Body of pancreas (tissue), 4 donors: ENCODE measurements at regions not wholly inside any gene's neighbourhood (a gene's known extent, or its start where the extent isn't known, plus 50 kb on each side); places are given as distances from the start of the nearest gene placed in this dataset.
A peak's percentile ranks its signal among the peaks of the same experiment; 100 is the strongest.

Experiments
- ATAC-seq: fragments of 150-250 bp; one replicate; pipeline ENCODE4 v1.9.1; 2016
- DNase-seq, 4 donors: peaks; one replicate each; pipeline ENCODE4 v3.0.0-alpha.2; 2019
- H3K27ac ChIP-seq, 4 donors: fragments of 200-600 bp; sonication (generic); 1 replicate in 3 of 4; 2 replicates in 1 of 4; pipeline versions ENCODE4 v1.5.1 to v1.6.1; 2016 to 2019; ENCODE audit warnings: mild to moderate bottlenecking in 1 of 4, mixed read lengths in 1 of 4, moderate library complexity in 1 of 4
- H3K27me3 ChIP-seq, 2 donors: fragments of 200-600 bp; sonication (generic); one replicate each; pipeline ENCODE4 v1.6.0; 2016; ENCODE audit warnings: mild to moderate bottlenecking in 1 of 2
- H3K36me3 ChIP-seq, 2 donors: fragments of 200-600 bp; sonication (generic); replicated peaks in 1 of 2; 2 replicates each; pipeline ENCODE4 v1.5.1; 2016; ENCODE audit warnings: low read depth in 2 of 2; ENCODE audit not compliant: insufficient read depth in 1 of 2
- H3K4me1 ChIP-seq: fragments of 200-600 bp; sonication (generic); one replicate; pipeline ENCODE4 v1.6.0; 2016
- H3K4me3 ChIP-seq, 2 donors: fragments of 200-600 bp; sonication (generic); 1 replicate in 1 of 2; 2 replicates in 1 of 2; pipeline ENCODE4 v1.5.1; 2016 to 2019
- H3K9me3 ChIP-seq, 3 donors: fragments of 200-600 bp; sonication (generic); 1 replicate in 2 of 3; 2 replicates in 1 of 3; pipeline ENCODE4 v1.5.1; 2016
- CTCF ChIP-seq, 7 experiments: fragments of 450-650 bp in 4 of 7; fragments of 200-600 bp in 3 of 7; sonication (generic) in 3 of 7; IDR thresholded peaks; one replicate each; pipeline ENCODE4 v1.5.1; 2016 to 2019; ENCODE audit warnings: antibody characterized with exemption in 7 of 7
- POLR2A ChIP-seq, 3 donors: fragments of 450-650 bp; IDR thresholded peaks; one replicate each; pipeline ENCODE4 v1.6.1; 2016; ENCODE audit warnings: antibody characterized with exemption in 3 of 3, mild to moderate bottlenecking in 2 of 3
- WGBS, 2 donors: methylation state at CpG; one replicate each; pipeline ENCODE4 v1.1.5; 2017; 5-methylcytosine and 5-hydroxymethylcytosine counted together
- intact Hi-C: fragments of 100-400 bp; cut with DNase I; formaldehyde crosslinking; loops from one replicate; pipeline ENCODE4 v1.15.1; 2023

GRCh38 chr9:82597241-82598203 is 465.4 kb downstream of the RASEF start:
- H3K27me3 ChIP-seq, result no peaks in the 10 kb centered on the region
- H3K36me3 ChIP-seq, result no peaks in the 10 kb centered on the region
- no peak for TF ChIP-seq POLR2A (IDR thresholded peaks at IDR 0.05)
- TF ChIP-seq CTCF (IDR thresholded peaks at IDR 0.05), result no peak
- H3K4me1 ChIP-seq, result peaks cover 55% of the 10 kb centered on the region
- no peaks in the 10 kb centered on the region for H3K9me3 ChIP-seq
- ATAC-seq (peak; percentile 79), DNase-seq (peak; percentile 20 to 56 (median 30))
- peak overlapping the region; percentile 80 to 86 (median 80) for H3K27ac ChIP-seq
- intact Hi-C loops, result no loop called here
- 24 to 34% methylated on average over 12 of the region's 12 CpGs for WGBS, 2 donors
- no peak overlapping the region for H3K4me3 ChIP-seq

GRCh38 chr9:82598241-82599039 is 464.5 kb downstream of the RASEF start:
- WGBS, 2 donors, result 24 to 41% methylated on average over 6 of the region's 6 CpGs
- Histone ChIP-seq H3K27me3 (no peaks in the 10 kb centered on the region), H3K27ac (peak overlapping the region; percentile 80 to 86 (median 80)), H3K4me1 (peaks cover 57% of the 10 kb centered on the region), H3K9me3 (no peaks in the 10 kb centered on the region), H3K36me3 (no peaks in the 10 kb centered on the region), H3K4me3 (no peak overlapping the region)
- ATAC-seq (peak; percentile 7), DNase-seq (no peak)
- TF ChIP-seq CTCF (IDR thresholded peaks at IDR 0.05) (no peak), POLR2A (IDR thresholded peaks at IDR 0.05) (no peak)
- intact Hi-C loops, result no loop called here

- peaks cover 67% of the 10 kb centered on the region for H3K4me1 ChIP-seq
- ATAC-seq, result no peak
- WGBS, 2 donors, result 41 to 56% methylated on average over 2 of the region's 2 CpGs
These were observed 463.5 kb downstream of the RASEF start for GRCh38 chr9:82599336-82599949.

More at GRCh38 chr9:82599336-82599949, 463.5 kb downstream of the RASEF start:
- TF ChIP-seq POLR2A (IDR thresholded peaks at IDR 0.05) (no peak), CTCF (IDR thresholded peaks at IDR 0.05) (no peak)
- H3K36me3 ChIP-seq, result no peaks in the 10 kb centered on the region
- intact Hi-C loops, result no loop called here
- no peaks in the 10 kb centered on the region for H3K27me3 ChIP-seq
- peak overlapping the region in 3 of 4 donors; percentile 80 to 86 (median 81) for H3K27ac ChIP-seq
- no peak for DNase-seq
- no peak overlapping the region for H3K4me3 ChIP-seq
- no peaks in the 10 kb centered on the region for H3K9me3 ChIP-seq
